Neural cell (in vitro differentiated cells): ENCODE measurements at regions not wholly inside any gene's neighbourhood (a gene's known extent, or its start where the extent isn't known, plus 50 kb on each side); places are given as distances from the start of the nearest gene placed in this dataset.

ENCODE experiments used
- H2AFZ ChIP-seq: fragments of 200-600, 300-800 bp; sonication (generic), shearing (Covaris generic); 2 replicates; pipeline ENCODE4 v1.6.0; 2014; ENCODE audit warnings: low read depth, mild to moderate bottlenecking, antibody characterized with exemption, low read length, moderate library complexity
- H3F3A ChIP-seq: fragments of 200-600 bp; shearing (Covaris generic); 2 replicates; pipeline ENCODE4 v1.6.1; 2016; ENCODE audit warnings: mild to moderate bottlenecking, moderate library complexity, mixed read lengths, antibody characterized with exemption, low read length; ENCODE audit not compliant: insufficient read depth, poor library complexity, severe bottlenecking
- H3K27ac ChIP-seq: fragments of 200-600, 300-800 bp; sonication (generic), shearing (Covaris generic); 2 replicates; pipeline ENCODE4 v1.5.1; 2014; ENCODE audit warnings: mild to moderate bottlenecking, low read length, moderate library complexity
- H3K27me3 ChIP-seq: fragments of 300-800, 200-600 bp; sonication (generic), shearing (Covaris generic); 2 replicates; pipeline ENCODE4 v1.6.0; 2014; ENCODE audit warnings: mild to moderate bottlenecking, low read depth, low read length, moderate library complexity; ENCODE audit not compliant: insufficient read depth
- H3K36me3 ChIP-seq: fragments of 300-800, 200-600 bp; sonication (generic), shearing (Covaris generic); 2 replicates; pipeline ENCODE4 v1.5.1; 2014; ENCODE audit warnings: mild to moderate bottlenecking, antibody characterized with exemption, low read length, moderate library complexity; ENCODE audit not compliant: insufficient read depth
- H3K4me2 ChIP-seq: fragments of 300-800, 200-600 bp; sonication (generic), shearing (Covaris generic); 2 replicates; pipeline ENCODE4 v1.6.0; 2014; ENCODE audit warnings: mild to moderate bottlenecking, low read length
- H3K4me3 ChIP-seq: fragments of 300-800, 200-600 bp; sonication (generic), shearing (Covaris generic); 2 replicates; pipeline ENCODE4 v1.5.1; 2014; ENCODE audit warnings: mild to moderate bottlenecking, low read length, moderate library complexity
- H3K79me2 ChIP-seq: fragments of 200-600 bp; shearing (Covaris generic); replicated peaks from 2 replicates; pipeline ENCODE4 v1.6.0; 2014; ENCODE audit warnings: mild to moderate bottlenecking, low read length, moderate library complexity; ENCODE audit not compliant: insufficient read depth
- H3K9ac ChIP-seq: fragments of 300-800, 200-600 bp; sonication (generic), shearing (Covaris generic); 2 replicates; pipeline ENCODE4 v1.6.1; 2016; ENCODE audit warnings: mild to moderate bottlenecking, low read length, mixed read lengths
- H3K9me2 ChIP-seq: fragments of 200-600 bp; shearing (Covaris generic); 2 replicates; pipeline ENCODE4 v1.6.1; 2016; ENCODE audit warnings: mild to moderate bottlenecking, low read length, mixed read lengths; ENCODE audit not compliant: insufficient read depth
- H3K9me3 ChIP-seq: fragments of 200-600, 300-800 bp; sonication (generic), shearing (Covaris generic); 2 replicates; pipeline ENCODE4 v1.6.1; 2016; ENCODE audit warnings: mild to moderate bottlenecking, mixed run types, low read length, moderate library complexity, mixed read lengths
- H4K20me1 ChIP-seq: fragments of 200-600 bp; shearing (Covaris generic); 2 replicates; pipeline ENCODE4 v1.6.1; 2016; ENCODE audit warnings: mild to moderate bottlenecking, mixed run types; ENCODE audit not compliant: insufficient read depth
- CTCF ChIP-seq: fragments of 450-650 bp; IDR thresholded peaks from 2 replicates; pipeline ENCODE4 v1.5.1; 2014; ENCODE audit warnings: antibody characterized with exemption, mild to moderate bottlenecking, moderate library complexity; ENCODE audit not compliant: poor library complexity, severe bottlenecking
- EP300 ChIP-seq: fragments of 450-650 bp; conservative IDR thresholded peaks from 2 replicates; pipeline ENCODE4 v1.6.1; 2014; ENCODE audit warnings: antibody characterized with exemption, mild to moderate bottlenecking, moderate library complexity; ENCODE audit not compliant: poor library complexity, severe bottlenecking
- EZH2 ChIP-seq: fragments of 200-600, 300-800 bp; shearing (Covaris generic), sonication (generic); IDR thresholded peaks from 2 replicates; pipeline ENCODE4 v1.6.1; 2014; ENCODE audit warnings: antibody characterized with exemption, low read length, borderline replicate concordance, mild to moderate bottlenecking; ENCODE audit not compliant: insufficient read depth, poor library complexity, severe bottlenecking
- MXI1 ChIP-seq: fragments of 450-650 bp; conservative IDR thresholded peaks from 2 replicates; pipeline ENCODE4 v1.6.1; 2014; ENCODE audit warnings: antibody characterized with exemption, mild to moderate bottlenecking; ENCODE audit not compliant: poor library complexity, severe bottlenecking
- POLR2AphosphoS5 ChIP-seq: IDR thresholded peaks from 2 replicates; pipeline ENCODE4 v1.6.1; 2012
- RAD21 ChIP-seq: fragments of 450-650 bp; conservative IDR thresholded peaks from 2 replicates; pipeline ENCODE4 v1.6.1; 2014; ENCODE audit warnings: antibody characterized with exemption, mild to moderate bottlenecking, moderate library complexity
- REST ChIP-seq: IDR thresholded peaks from 2 replicates; pipeline ENCODE4 v1.6.1; 2012; ENCODE audit warnings: borderline replicate concordance
- SMC3 ChIP-seq: fragments of 450-650 bp; conservative IDR thresholded peaks from 2 replicates; pipeline ENCODE4 v1.6.1; 2014; ENCODE audit warnings: antibody characterized with exemption, mild to moderate bottlenecking, moderate library complexity; ENCODE audit not compliant: poor library complexity
- TAF1 ChIP-seq: IDR thresholded peaks from 2 replicates; pipeline ENCODE4 v1.6.1; 2012; ENCODE audit warnings: low read depth

- Histone ChIP-seq H3K9me3 (no peaks in the 10 kb centered on the region), H3K9ac (no peak overlapping the region), H4K20me1 (no peaks in the 10 kb centered on the region), H3K9me2 (no peaks in the 10 kb centered on the region), H3K79me2 (no peaks in the 10 kb centered on the region), H3F3A (no peaks in the 10 kb centered on the region), H3K36me3 (no peaks in the 10 kb centered on the region), H3K4me3 (no peak overlapping the region), H2AFZ (no peak overlapping the region), H3K27ac (no peak overlapping the region), H3K27me3 (no peaks in the 10 kb centered on the region), H3K4me2 (no peak overlapping the region)
- no peak for TF ChIP-seq RAD21
- TF ChIP-seq REST: no peak
- no peak for TF ChIP-seq TAF1
- TF ChIP-seq POLR2AphosphoS5: no peak
- no peak for TF ChIP-seq MXI1
- TF ChIP-seq SMC3: no peak
- TF ChIP-seq EZH2: no peak
Measured at GRCh38 chr21:28454564-28455252, 538.0 kb downstream of the LTN1 start.

- no peak overlapping the region for H3K4me3 ChIP-seq
- no peaks in the 10 kb centered on the region for H3F3A ChIP-seq
- no peaks in the 10 kb centered on the region for H3K79me2 ChIP-seq
- H3K9me3 ChIP-seq: no peaks in the 10 kb centered on the region
- no peaks in the 10 kb centered on the region for H4K20me1 ChIP-seq
- TF ChIP-seq TAF1: no peak
- TF ChIP-seq POLR2AphosphoS5: no peak
- no peak for TF ChIP-seq EP300
- TF ChIP-seq CTCF: no peak
- TF ChIP-seq EZH2: no peak
- TF ChIP-seq RAD21: no peak
- TF ChIP-seq SMC3: no peak
- TF ChIP-seq REST: no peak
- TF ChIP-seq MXI1: no peak
- H2AFZ ChIP-seq: no peak overlapping the region
- no peak overlapping the region for H3K9ac ChIP-seq
- no peaks in the 10 kb centered on the region for H3K9me2 ChIP-seq
- no peak overlapping the region for H3K4me2 ChIP-seq
- H3K27me3 ChIP-seq: no peaks in the 10 kb centered on the region
- H3K27ac ChIP-seq: no peak overlapping the region
- no peaks in the 10 kb centered on the region for H3K36me3 ChIP-seq
Measured at GRCh38 chr21:28447462-28447861, 545.2 kb downstream of the LTN1 start.
